ENCODE measurements at regions not wholly inside any gene's neighbourhood (a gene's known extent, or its start where the extent isn't known, plus 50 kb on each side); places are given as distances from the start of the nearest gene placed in this dataset.

DNA sequence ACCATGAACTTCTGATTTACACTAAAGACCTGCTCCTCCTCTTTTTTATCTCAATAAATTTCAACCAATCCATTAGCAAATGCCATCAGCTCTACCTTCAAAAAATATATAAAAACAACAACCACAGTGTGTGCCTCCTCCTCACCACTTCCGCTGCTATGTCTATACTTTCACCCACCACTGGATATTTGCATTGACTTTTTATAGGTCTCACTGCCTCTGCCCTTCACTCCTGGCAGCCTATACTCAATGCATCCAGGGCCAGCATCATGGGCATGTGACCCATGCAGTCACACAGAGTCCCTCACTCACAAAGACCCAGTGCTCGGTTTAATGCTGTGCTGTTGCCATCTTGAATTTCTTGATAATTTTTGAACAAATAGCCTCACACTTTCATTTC, 53.5 kb upstream of the CCDC54 start:
- no peak for DNase-seq (ENCODE audit: low read depth in 2 of 2)

DNA sequence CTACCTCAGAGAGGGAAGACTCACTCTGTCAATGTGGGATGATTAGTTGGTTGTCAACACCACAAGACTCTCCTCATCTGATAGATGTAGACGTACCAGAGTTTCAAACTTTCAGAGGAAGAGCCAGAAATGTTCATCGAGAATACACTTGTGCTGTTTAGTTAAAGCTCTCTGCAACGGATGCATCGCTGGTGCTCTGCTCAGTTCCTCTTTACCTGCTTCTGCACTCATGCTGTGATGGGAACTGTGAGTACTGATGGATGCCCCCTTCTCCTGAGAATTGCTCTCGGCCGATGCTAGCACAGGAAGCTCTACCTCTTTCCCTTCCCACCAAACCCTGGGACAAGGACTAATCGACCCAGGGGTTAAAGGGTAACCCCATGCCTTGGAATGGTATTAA, 51.8 kb upstream of the CCDC54 start:
- no peak for DNase-seq (ENCODE audit: low read depth in 2 of 2)
